Spleen (tissue), 11 donors: ENCODE measurements at regions not wholly inside any gene's neighbourhood (a gene's known extent, or its start where the extent isn't known, plus 50 kb on each side); places are given as distances from the start of the nearest gene placed in this dataset.
A peak's percentile ranks its signal among the peaks of the same experiment; 100 is the strongest.

Source experiments
- DNase-seq: peaks from one replicate; pipeline ENCODE4 v3.0.0-alpha.2; 2020
- H3K27ac ChIP-seq, 8 donors: fragments of 200-600 bp; sonication (generic) in 7 of 8; 1 replicate in 4 of 8; 2 replicates in 4 of 8; pipeline versions ENCODE4 v1.5.0 to v1.8.0; 2016 to 2021; ENCODE audit warnings: inconsistent platforms in 4 of 8, mild to moderate bottlenecking in 4 of 8, moderate library complexity in 1 of 8
- H3K27me3 ChIP-seq, 7 donors: fragments of 200-600 bp; sonication (generic) in 6 of 7; replicated peaks in 1 of 7; 1 replicate in 4 of 7; 2 replicates in 3 of 7; pipeline versions ENCODE4 v1.5.0 to v1.8.0; 2016 to 2021; ENCODE audit warnings: inconsistent platforms in 3 of 7, mild to moderate bottlenecking in 1 of 7
- H3K36me3 ChIP-seq, 6 donors: fragments of 200-600 bp; sonication (generic) in 5 of 6; 1 replicate in 4 of 6; 2 replicates in 2 of 6; pipeline versions ENCODE4 v1.5.0 to v1.8.0; 2016 to 2021; ENCODE audit warnings: inconsistent platforms in 2 of 6
- H3K4me1 ChIP-seq, 6 donors: fragments of 200-600 bp; sonication (generic) in 5 of 6; 1 replicate in 3 of 6; 2 replicates in 3 of 6; pipeline versions ENCODE4 v1.5.0 to v1.8.0; 2016 to 2021; ENCODE audit warnings: inconsistent platforms in 3 of 6
- H3K4me3 ChIP-seq, 8 donors: fragments of 200-600 bp; sonication (generic) in 7 of 8; 1 replicate in 4 of 8; 2 replicates in 4 of 8; pipeline versions ENCODE4 v1.5.0 to v1.8.0; 2016 to 2021; ENCODE audit warnings: inconsistent platforms in 4 of 8, mild to moderate bottlenecking in 4 of 8, moderate library complexity in 2 of 8
- H3K9me3 ChIP-seq, 8 donors: fragments of 200-600 bp; sonication (generic) in 7 of 8; 1 replicate in 4 of 8; 2 replicates in 4 of 8; pipeline versions ENCODE4 v1.5.0 to v1.8.0; 2016 to 2021; ENCODE audit warnings: inconsistent platforms in 4 of 8
- POLR2A ChIP-seq, 3 donors: fragments of 450-650 bp; IDR thresholded peaks; one replicate each; pipeline ENCODE4 v1.5.1; 2017; ENCODE audit warnings: antibody characterized with exemption in 3 of 3, mild to moderate bottlenecking in 1 of 3
- POLR2AphosphoS5 ChIP-seq, 3 donors: sonication (generic); formaldehyde crosslinking; IDR thresholded peaks; one replicate each; pipeline ENCODE4 v1.5.1; 2017; ENCODE audit warnings: antibody characterized with exemption in 3 of 3
- WGBS, 5 donors: extraction: QIAGEN DNeasy Blood & Tissue Kit in 3 of 5; methylation state at CpG; one replicate each; pipeline versions ENCODE4 v1.1.5 to v1.1.7; 2013 to 2018; 5-methylcytosine and 5-hydroxymethylcytosine counted together
- intact Hi-C: fragments of 100-400 bp; cut with DNase I; formaldehyde crosslinking; loops from one replicate; pipeline ENCODE4 v1.15.0; 2023; ENCODE audit warnings: low total_unique reads
- TF ChIP-seq, protein P1 (sequence below), 11 experiments: fragments of 200-600 bp in 7 of 11; fragments of 450-650 bp in 4 of 11; sonication (generic) in 4 of 11; IDR thresholded peaks in 8 of 11; conservative IDR thresholded peaks in 3 of 11; 1 replicate in 7 of 11; 2 replicates in 4 of 11; pipeline versions ENCODE4 v1.4.0 to v1.8.0; 2016 to 2021; ENCODE audit warnings: antibody characterized with exemption in 11 of 11, inconsistent platforms in 4 of 11, mild to moderate bottlenecking in 1 of 11
- donor health status: healthy with polysubstance abuse.
- donor health status: DM: no; HTN: no; CAD: no; lungs with moderate emphysema.
- donor health status: DM: no; HTN: no; CAD: no.
- donor health status: Bipolar disorder and iron deficiency.
- donor health status: healthy.
- donor health status: DM: no; HTN: no; CAD: no.
- donor health status: DM: yes; HTN: yes; CAD: no.

DNA sequence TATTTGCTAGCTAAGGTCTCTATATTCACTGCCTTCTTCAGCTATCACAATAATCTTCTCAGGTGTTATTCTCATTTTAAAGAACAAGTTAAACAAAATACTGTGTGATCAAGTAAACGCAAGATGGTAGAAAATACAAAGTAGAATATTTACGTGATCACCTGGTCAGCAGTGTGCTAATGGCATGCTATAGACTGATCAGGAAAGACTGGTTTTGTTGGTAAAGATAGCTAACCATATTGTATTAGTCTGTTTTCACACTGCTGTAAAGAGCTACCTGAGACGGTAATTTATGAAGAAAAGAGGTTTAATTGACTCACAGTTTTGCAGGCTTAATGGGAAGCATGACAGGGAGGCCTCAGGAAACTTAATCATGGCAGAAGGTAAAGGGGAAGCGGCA, 50.4 kb downstream of the ZBTB38 start:
- 92 to 99% (median 96%) methylated on average over 4 of the region's 4 CpGs for WGBS, 5 donors
- no peak overlapping the region for H3K27ac ChIP-seq

DNA sequence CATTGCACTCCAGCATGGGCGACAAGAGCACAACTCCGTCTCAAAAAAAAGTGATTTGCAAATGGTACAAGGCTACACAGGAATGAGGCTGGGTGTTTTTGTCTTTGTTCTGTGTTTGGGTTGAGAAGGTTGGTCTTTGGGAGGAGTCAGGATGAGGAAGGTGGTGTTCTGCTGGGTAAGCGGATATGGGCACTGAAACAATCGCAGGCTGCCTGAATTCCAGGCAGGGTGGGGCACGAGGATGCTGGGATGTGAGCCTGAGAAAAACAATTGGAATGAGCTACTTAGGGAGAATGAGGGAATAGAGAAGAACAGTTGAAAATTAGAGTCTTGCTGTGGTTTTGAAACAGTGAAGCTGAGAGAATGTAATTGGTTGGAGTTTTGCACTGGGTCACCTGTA, 51.6 kb downstream of the ZBTB38 start:
- Histone ChIP-seq H3K4me3 (no peak overlapping the region), H3K36me3 (peaks cover 0 to 78% (median 8%) of the 10 kb centered on the region in 6 donors), H3K27ac (peak overlapping the region in 1 of 8 donors; percentile 5), H3K27me3 (peaks cover 0 to 9% (median 0%) of the 10 kb centered on the region in 7 donors), H3K9me3 (no peaks in the 10 kb centered on the region), H3K4me1 (peaks cover 0 to 80% (median 23%) of the 10 kb centered on the region in 6 donors)
- WGBS, 5 donors: 88 to 94% (median 92%) methylated on average over 5 of the region's 5 CpGs
- DNase-seq: no peak
- peak in 1 of 3 donors; percentile 9 for TF ChIP-seq POLR2AphosphoS5 (IDR thresholded peaks at IDR 0.05)
- TF ChIP-seq, protein P1, sequence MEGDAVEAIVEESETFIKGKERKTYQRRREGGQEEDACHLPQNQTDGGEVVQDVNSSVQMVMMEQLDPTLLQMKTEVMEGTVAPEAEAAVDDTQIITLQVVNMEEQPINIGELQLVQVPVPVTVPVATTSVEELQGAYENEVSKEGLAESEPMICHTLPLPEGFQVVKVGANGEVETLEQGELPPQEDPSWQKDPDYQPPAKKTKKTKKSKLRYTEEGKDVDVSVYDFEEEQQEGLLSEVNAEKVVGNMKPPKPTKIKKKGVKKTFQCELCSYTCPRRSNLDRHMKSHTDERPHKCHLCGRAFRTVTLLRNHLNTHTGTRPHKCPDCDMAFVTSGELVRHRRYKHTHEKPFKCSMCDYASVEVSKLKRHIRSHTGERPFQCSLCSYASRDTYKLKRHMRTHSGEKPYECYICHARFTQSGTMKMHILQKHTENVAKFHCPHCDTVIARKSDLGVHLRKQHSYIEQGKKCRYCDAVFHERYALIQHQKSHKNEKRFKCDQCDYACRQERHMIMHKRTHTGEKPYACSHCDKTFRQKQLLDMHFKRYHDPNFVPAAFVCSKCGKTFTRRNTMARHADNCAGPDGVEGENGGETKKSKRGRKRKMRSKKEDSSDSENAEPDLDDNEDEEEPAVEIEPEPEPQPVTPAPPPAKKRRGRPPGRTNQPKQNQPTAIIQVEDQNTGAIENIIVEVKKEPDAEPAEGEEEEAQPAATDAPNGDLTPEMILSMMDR (IDR thresholded peaks at IDR 0.05 in 8 of 11, conservative IDR thresholded peaks at IDR 0.05 in 3 of 11): no peak
- intact Hi-C loops: no loop called here

More for the DNA sequence above, 50.4 kb downstream of the ZBTB38 start:
- Histone ChIP-seq H3K36me3 (peaks cover 0 to 84% (median 16%) of the 10 kb centered on the region in 6 donors), H3K9me3 (no peaks in the 10 kb centered on the region), H3K4me3 (no peak overlapping the region), H3K4me1 (peaks cover 9 to 82% (median 32%) of the 10 kb centered on the region in 6 donors), H3K27me3 (peaks cover 0 to 9% (median 0%) of the 10 kb centered on the region in 7 donors)
- DNase-seq: no peak
- intact Hi-C loops: no loop called here
- TF ChIP-seq POLR2AphosphoS5 (IDR thresholded peaks at IDR 0.05) (no peak), POLR2A (IDR thresholded peaks at IDR 0.05) (no peak)
- TF ChIP-seq, protein P1 (IDR thresholded peaks at IDR 0.05 in 8 of 11, conservative IDR thresholded peaks at IDR 0.05 in 3 of 11): no peak

GRCh38 chr3:141421186-141421585, 52.9 kb downstream of the ZBTB38 start:
- peaks cover 0 to 75% (median 8%) of the 10 kb centered on the region in 6 donors for H3K36me3 ChIP-seq
- H3K27me3 ChIP-seq: peaks cover 0 to 9% (median 0%) of the 10 kb centered on the region in 7 donors
- no peak overlapping the region for H3K4me3 ChIP-seq
- TF ChIP-seq, protein P1 (IDR thresholded peaks at IDR 0.05 in 8 of 11, conservative IDR thresholded peaks at IDR 0.05 in 3 of 11): no peak
- no peaks in the 10 kb centered on the region for H3K9me3 ChIP-seq
- H3K27ac ChIP-seq: peak overlapping the region in 1 of 8 donors; percentile 27
- intact Hi-C loops: no loop called here
- WGBS, 5 donors: 94 to 98% (median 97%) methylated on average over 2 of the region's 2 CpGs
- DNase-seq: no peak
- peaks cover 8 to 80% (median 27%) of the 10 kb centered on the region in 6 donors for H3K4me1 ChIP-seq

DNA sequence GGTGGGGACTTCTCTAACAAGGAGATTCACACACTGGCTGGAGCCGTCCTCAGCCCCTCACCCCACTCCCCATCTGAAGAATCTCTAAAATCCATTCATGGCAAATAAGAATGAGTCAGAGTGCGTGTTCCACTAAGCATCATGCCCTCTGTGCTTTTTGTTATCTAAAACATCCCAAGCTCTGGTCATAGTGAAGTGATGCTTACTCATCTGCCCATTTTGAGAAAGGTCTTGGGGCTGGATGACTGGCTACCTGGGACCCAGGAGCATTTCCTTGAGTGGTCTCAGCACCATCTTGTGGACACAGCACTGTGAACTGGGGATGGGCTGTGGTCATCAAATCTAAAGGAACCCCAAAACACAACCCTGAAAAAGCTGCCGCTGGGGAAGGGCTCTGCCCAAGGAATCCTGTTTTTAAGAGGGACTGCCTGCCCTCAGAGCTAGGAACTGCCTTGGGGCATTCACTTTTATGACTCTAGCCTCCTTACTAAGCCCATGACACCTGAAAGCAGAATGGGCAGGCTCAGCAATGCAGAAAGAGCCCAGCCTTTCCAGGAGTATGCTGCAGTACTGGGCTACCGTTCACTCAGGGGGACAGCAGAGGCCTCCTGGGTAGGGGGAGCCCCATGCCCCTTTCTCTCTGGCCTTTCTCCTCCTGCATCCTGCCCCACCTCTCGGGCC, 53.5 kb downstream of the ZBTB38 start:
- no peak for DNase-seq
- Histone ChIP-seq H3K27me3 (peaks cover 0 to 9% (median 0%) of the 10 kb centered on the region in 7 donors), H3K36me3 (peaks cover 0 to 75% (median 7%) of the 10 kb centered on the region in 6 donors), H3K27ac (peak overlapping the region in 3 of 8 donors; percentile 8 to 34 (median 27)), H3K4me1 (peaks cover 8 to 80% (median 33%) of the 10 kb centered on the region in 6 donors), H3K4me3 (no peak overlapping the region), H3K9me3 (no peaks in the 10 kb centered on the region)
- no peak for TF ChIP-seq POLR2A (IDR thresholded peaks at IDR 0.05)
- TF ChIP-seq, protein P1 (IDR thresholded peaks at IDR 0.05 in 8 of 11, conservative IDR thresholded peaks at IDR 0.05 in 3 of 11): no peak
- TF ChIP-seq POLR2AphosphoS5 (IDR thresholded peaks at IDR 0.05): no peak
- intact Hi-C loops: no loop called here
- WGBS, 5 donors: 88 to 95% (median 90%) methylated on average over 4 to 5 of the region's 5 CpGs
